Peyer's patch (tissue), 4 donors: ENCODE measurements at regions not wholly inside any gene's neighbourhood (a gene's known extent, or its start where the extent isn't known, plus 50 kb on each side); places are given as distances from the start of the nearest gene placed in this dataset.
"Not testable (repeated sequence)": the region's sequence is repeated elsewhere in the genome, so short reads cannot be mapped to it uniquely, and the experiment has no call there.

ENCODE experiments used
- DNase-seq, 3 donors: peaks; one replicate each; pipeline ENCODE4 v3.0.0-alpha.2; 2017 to 2019
- H3K27ac ChIP-seq, 4 donors: fragments of 200-600 bp; sonication (generic); one replicate each; pipeline ENCODE4 v1.5.1; 2016 to 2019
- H3K27me3 ChIP-seq, 2 donors: fragments of 200-600 bp; sonication (generic); one replicate each; pipeline ENCODE4 v1.5.1; 2019
- H3K36me3 ChIP-seq, 3 donors: fragments of 200-600 bp; sonication (generic); one replicate each; pipeline ENCODE4 v1.5.1; 2016 to 2019
- H3K4me1 ChIP-seq, 4 donors: fragments of 200-600 bp; sonication (generic); one replicate each; pipeline ENCODE4 v1.5.1; 2016 to 2019
- H3K4me3 ChIP-seq, 4 donors: fragments of 200-600 bp; sonication (generic); 1 replicate in 3 of 4; 2 replicates in 1 of 4; pipeline ENCODE4 v1.5.1; 2016 to 2019; ENCODE audit warnings: mild to moderate bottlenecking in 1 of 4
- H3K9me3 ChIP-seq, 4 donors: fragments of 200-600 bp; sonication (generic); one replicate each; pipeline ENCODE4 v1.5.1; 2016 to 2019; ENCODE audit warnings: mild to moderate bottlenecking in 1 of 4
- CTCF ChIP-seq, 6 experiments: fragments of 450-650 bp in 4 of 6; fragments of 200-600 bp in 2 of 6; sonication (generic) in 1 of 6; IDR thresholded peaks; one replicate each; pipeline ENCODE4 v1.5.1; 2017 to 2019; ENCODE audit warnings: antibody characterized with exemption in 6 of 6, mild to moderate bottlenecking in 3 of 6, moderate library complexity in 1 of 6
- POLR2A ChIP-seq, 2 donors: fragments of 450-650 bp; IDR thresholded peaks; one replicate each; pipeline ENCODE4 v1.5.1; 2017; ENCODE audit warnings: antibody characterized with exemption in 2 of 2, mild to moderate bottlenecking in 2 of 2, moderate library complexity in 2 of 2

- H3K9me3 ChIP-seq, result no peaks in the 10 kb centered on the region
- no peak overlapping the region for H3K4me3 ChIP-seq
- TF ChIP-seq CTCF (IDR thresholded peaks at IDR 0.05) (no peak), POLR2A (IDR thresholded peaks at IDR 0.05) (no peak)
- DNase-seq, result no peak
- H3K27ac ChIP-seq, result no peak overlapping the region
- no peaks in the 10 kb centered on the region for H3K36me3 ChIP-seq
- no peaks in the 10 kb centered on the region for H3K27me3 ChIP-seq
- H3K4me1 ChIP-seq, result no peaks in the 10 kb centered on the region
These were observed 191.9 kb downstream of the C9orf50 start for GRCh38 chr9:129428864-129429577.

DNA sequence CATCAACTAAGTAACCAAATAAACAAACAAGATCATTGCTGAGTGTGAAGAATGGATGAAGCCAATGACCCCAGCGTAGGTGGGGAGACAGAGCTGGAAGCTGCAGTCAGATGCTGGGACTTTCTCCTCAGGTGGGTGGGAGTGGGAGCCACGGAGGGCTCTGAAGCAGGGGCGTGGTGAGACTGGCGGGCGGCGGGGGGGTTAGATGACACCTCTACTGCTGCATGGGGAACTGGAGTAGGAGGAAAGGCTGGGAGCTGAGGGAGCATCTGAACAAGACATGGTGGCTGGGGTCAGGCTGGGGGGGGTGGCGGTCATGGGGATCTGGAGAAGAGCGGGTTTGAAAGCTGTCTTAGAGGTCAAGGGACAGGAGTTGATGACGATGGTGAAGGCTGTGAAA is 193.8 kb downstream of the C9orf50 start:
- TF ChIP-seq POLR2A (IDR thresholded peaks at IDR 0.05), result no peak
- no peak for TF ChIP-seq CTCF (IDR thresholded peaks at IDR 0.05)
- H3K4me3 ChIP-seq, result no peak overlapping the region
- peaks cover 0 to 13% (median 0%) of the 10 kb centered on the region in 4 donors for H3K4me1 ChIP-seq
- no peaks in the 10 kb centered on the region for H3K9me3 ChIP-seq
- H3K27me3 ChIP-seq, result no peaks in the 10 kb centered on the region
- no peak overlapping the region for H3K27ac ChIP-seq
- H3K36me3 ChIP-seq, result no peaks in the 10 kb centered on the region
- DNase-seq, result no peak

GRCh38 chr9:129423755-129424154 is 197.1 kb downstream of the C9orf50 start:
- H3K27me3 ChIP-seq, H3K27ac ChIP-seq, H3K9me3 ChIP-seq, H3K4me3 ChIP-seq, DNase-seq, H3K36me3 ChIP-seq: not testable (repeated sequence)
- peaks cover 0 to 13% (median 0%) of the 10 kb centered on the region in 4 donors for H3K4me1 ChIP-seq

GRCh38 chr9:129423216-129423615 is 197.7 kb downstream of the C9orf50 start:
- no peak for DNase-seq
- Histone ChIP-seq H3K36me3 (no peaks in the 10 kb centered on the region), H3K9me3 (no peaks in the 10 kb centered on the region), H3K4me3 (no peak overlapping the region), H3K4me1 (peaks cover 0 to 13% (median 0%) of the 10 kb centered on the region in 4 donors), H3K27me3 (no peaks in the 10 kb centered on the region), H3K27ac (peak overlapping the region in 1 of 4 donors; percentile 44)
- TF ChIP-seq CTCF (IDR thresholded peaks at IDR 0.05) (no peak), POLR2A (IDR thresholded peaks at IDR 0.05) (no peak)

- Histone ChIP-seq H3K9me3 (no peaks in the 10 kb centered on the region), H3K4me3 (no peak overlapping the region), H3K4me1 (peaks cover 0 to 13% (median 0%) of the 10 kb centered on the region in 4 donors), H3K36me3 (no peaks in the 10 kb centered on the region), H3K27me3 (no peaks in the 10 kb centered on the region), H3K27ac (peak overlapping the region in 2 of 4 donors; percentile 12 to 44)
- TF ChIP-seq POLR2A (IDR thresholded peaks at IDR 0.05), result no peak
- TF ChIP-seq CTCF (IDR thresholded peaks at IDR 0.05), result no peak
- peak in 1 of 3 donors; percentile 65 for DNase-seq
These were observed 198.1 kb downstream of the C9orf50 start for GRCh38 chr9:129422843-129423192.

GRCh38 chr9:129422032-129422842 is 198.7 kb downstream of the C9orf50 start:
- Histone ChIP-seq H3K36me3 (no peaks in the 10 kb centered on the region), H3K27ac (peak overlapping the region in 2 of 4 donors; percentile 12 to 44), H3K9me3 (no peaks in the 10 kb centered on the region), H3K27me3 (no peaks in the 10 kb centered on the region), H3K4me1 (peaks cover 0 to 13% (median 0%) of the 10 kb centered on the region in 4 donors), H3K4me3 (no peak overlapping the region)
- no peak for DNase-seq
- TF ChIP-seq CTCF (IDR thresholded peaks at IDR 0.05) (no peak), POLR2A (IDR thresholded peaks at IDR 0.05) (no peak)
